DMS153 treated with DMSO at 0.1 percent for 48 hours (cell line): ENCODE measurements at regions not wholly inside any gene's neighbourhood (a gene's known extent, or its start where the extent isn't known, plus 50 kb on each side); places are given as distances from the start of the nearest gene placed in this dataset.

Experiments used
- DNase-seq: peaks from one replicate; lab custom pipeline; 2025; ENCODE audit not compliant: unreplicated experiment; lab: John Stamatoyannopoulos, UW

GRCh38 chr21:16343776-16344175 is 614.0 kb downstream of the USP25 start:
- DNase-seq = no peak

GRCh38 chr21:16345757-16346156 is 616.0 kb downstream of the USP25 start:
- no peak for DNase-seq

DNA sequence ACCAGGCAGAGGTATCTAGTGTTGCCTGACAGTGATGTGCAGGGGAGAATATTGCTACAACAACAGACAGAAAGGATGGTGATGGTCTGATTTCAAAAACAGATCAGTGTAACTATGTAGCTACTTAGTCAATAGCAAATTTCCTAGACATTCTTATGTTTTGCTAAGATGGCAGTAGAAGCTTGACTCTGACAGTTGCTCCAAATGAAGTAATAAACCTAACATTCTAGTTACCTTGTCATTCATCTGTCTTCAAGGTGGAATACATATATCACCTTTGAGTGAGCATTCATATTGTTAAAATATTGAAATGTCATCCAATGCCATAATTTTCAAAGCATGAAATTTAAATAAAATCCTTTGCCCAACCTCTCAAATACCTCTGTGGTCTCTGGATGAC is 617.4 kb downstream of the USP25 start:
- DNase-seq = no peak

DNA sequence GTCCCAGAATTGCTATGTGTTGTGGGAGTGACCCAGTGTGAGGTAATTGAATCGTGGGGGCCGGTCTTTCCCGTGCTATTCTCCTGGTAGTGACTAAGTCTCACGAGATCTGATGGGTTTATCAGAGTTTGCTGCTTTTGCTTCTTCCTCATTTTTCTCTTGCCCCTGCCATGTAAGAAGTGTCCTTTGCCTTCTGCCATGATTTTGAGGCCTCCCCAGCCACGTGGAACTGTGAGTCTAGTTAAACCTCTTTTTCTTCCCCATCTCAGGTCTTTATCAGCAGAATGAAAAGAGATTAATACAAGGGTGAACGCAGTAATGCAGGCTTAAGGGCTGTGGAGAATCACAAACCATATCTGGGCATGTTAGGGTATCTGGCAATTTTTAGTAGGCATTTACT is 624.0 kb downstream of the USP25 start:
- DNase-seq = no peak

DNA sequence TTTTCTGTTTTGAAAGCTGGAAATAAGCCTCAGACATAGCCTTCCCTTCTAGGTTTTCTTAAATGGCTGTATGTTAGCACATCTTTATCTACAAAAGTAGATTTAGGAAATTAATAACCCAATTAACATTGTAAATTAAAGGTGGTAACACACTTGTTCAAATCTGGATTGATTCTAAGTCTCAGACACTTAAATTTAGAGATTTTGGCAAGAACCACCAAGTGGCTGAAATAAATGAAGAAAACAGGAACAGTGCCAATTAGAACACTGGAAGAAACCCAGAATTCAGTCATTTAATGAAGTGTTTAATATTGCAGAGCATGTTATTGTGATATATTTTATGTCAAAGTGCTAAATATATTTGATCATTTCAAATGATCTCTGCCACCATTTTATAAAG is 628.2 kb downstream of the USP25 start:
- no peak for DNase-seq

GRCh38 chr21:16358784-16359183 is 629.0 kb downstream of the USP25 start:
- DNase-seq = no peak

DNA sequence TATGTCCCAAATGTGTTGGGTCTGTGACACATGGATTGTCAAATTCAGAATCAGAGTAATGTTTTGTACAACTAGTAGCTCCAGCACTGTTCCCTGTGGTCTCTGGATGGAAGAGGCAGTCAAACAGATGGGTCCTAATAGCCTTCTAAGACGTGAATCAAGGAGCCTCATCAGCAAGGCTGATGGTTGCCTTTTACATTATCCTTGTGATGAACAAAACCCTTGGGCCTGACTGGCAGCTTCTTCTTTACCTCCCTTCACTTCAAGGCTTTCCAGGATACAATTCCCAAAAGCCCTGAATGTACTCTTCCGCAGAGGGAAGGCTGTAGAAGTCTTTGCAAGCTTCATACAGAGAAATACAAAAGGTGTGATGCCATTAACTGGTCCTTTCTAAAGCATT is 633.3 kb downstream of the USP25 start:
- no peak for DNase-seq

DNA sequence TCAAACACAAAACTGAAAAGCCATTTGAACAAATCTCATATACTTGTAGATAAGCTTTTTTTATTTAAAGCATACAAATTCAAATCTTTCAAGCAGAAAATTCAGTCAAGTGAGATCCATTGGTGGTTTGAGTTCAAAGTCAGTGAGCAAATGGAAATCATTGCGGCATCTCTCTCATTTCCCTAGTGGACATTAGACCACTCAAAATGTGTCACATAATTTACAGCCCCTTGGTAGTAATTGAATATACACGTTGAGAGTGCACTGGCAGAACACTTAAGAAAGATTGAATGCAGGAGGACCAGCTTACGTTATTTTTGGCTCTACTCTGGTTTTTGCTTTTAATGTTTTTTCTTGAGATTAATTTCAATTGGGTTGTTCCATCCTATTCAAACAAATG is 633.7 kb downstream of the USP25 start:
- DNase-seq = no peak

GRCh38 chr21:16366207-16366606 is 636.4 kb downstream of the USP25 start:
- DNase-seq = no peak

- no peak for DNase-seq
These were observed 637.3 kb downstream of the USP25 start for GRCh38 chr21:16367079-16367478.

DNA sequence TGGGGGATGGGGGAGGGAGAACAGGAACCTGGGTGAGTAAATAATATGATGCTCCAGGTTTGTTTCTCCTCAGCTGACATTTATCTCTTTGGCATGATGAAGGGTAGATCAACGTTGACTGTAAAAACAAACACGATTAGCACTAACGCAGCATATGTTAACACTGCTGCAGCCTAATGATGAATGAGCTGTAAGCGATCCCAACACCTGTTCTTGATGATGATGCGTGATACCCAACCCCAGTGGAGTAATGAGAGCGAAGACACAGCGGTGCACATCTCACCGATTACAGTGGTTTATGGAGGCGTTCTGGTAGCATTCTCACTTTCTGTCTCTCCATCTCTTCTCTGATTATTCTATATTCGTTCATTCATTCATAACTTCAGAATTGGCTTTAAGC is 640.4 kb downstream of the USP25 start:
- DNase-seq = no peak

- no peak for DNase-seq
These were observed 642.8 kb downstream of the USP25 start for GRCh38 chr21:16372586-16372985.

- DNase-seq = no peak
These were observed 646.9 kb downstream of the USP25 start for GRCh38 chr21:16376673-16377072.

DNA sequence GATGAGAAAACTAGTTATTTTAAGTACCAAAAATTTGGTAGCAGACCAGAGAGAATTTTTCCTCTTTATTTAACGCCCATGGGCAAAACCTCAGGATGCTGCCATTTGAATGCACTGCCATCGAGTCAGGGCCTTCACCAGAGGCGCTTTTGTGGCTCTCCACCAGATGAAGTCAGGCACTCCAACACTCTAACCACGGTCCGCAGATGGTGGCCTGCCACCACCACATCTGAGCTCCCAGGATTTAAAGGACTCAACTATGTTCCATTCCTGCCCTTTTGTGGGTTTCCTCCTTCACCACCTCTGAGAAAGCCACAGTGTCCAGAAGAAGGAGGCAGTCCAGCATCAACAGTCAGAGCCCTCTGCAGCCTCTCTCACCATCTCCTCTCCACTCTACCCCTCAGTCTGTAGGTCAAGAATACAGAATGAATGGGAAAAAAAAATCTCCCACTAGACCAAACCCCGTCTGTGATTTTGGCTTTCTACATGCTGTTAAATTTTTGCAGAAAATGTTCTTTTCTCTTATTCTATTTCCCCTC is 647.4 kb downstream of the USP25 start:
- no peak for DNase-seq

DNA sequence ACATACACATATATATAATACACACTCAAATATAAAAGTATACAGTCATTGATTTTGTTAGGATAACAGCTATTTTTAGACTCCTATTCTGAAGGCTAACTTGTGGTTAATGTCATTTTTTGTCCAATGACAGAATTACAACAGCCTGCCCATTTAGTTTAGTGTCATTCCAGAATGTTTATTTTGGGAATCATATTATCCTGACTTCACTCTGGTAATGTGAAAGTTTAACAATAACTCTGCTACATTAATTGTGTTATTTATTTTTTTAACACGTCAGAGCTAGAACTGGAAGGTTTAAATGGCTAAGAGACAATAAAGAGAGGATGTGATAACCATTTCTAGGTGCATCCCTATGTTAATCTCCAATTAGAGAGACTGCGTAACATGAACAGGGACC is 648.1 kb downstream of the USP25 start:
- DNase-seq = no peak

GRCh38 chr21:16378525-16378924 is 648.7 kb downstream of the USP25 start:
- no peak for DNase-seq

DNA sequence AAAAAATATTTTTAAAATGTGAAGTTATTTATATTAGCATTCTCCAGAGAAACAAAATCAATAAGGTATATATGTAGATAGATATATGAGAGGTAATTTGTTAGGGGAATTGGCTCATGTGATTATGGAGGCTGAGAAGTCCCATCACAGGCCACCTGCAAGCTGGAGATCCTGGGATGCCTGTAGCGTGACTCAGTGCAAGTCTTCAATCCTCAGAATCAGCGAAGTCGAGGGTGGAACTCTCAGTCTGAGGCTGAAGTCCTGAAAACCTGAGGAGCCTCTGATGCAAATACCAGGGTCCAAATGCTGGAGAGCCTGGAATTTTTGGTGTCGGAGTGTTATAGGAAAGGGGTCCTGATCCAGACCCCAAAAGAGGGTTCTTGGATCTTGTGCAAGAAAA is 658.5 kb downstream of the USP25 start:
- no peak for DNase-seq

DNA sequence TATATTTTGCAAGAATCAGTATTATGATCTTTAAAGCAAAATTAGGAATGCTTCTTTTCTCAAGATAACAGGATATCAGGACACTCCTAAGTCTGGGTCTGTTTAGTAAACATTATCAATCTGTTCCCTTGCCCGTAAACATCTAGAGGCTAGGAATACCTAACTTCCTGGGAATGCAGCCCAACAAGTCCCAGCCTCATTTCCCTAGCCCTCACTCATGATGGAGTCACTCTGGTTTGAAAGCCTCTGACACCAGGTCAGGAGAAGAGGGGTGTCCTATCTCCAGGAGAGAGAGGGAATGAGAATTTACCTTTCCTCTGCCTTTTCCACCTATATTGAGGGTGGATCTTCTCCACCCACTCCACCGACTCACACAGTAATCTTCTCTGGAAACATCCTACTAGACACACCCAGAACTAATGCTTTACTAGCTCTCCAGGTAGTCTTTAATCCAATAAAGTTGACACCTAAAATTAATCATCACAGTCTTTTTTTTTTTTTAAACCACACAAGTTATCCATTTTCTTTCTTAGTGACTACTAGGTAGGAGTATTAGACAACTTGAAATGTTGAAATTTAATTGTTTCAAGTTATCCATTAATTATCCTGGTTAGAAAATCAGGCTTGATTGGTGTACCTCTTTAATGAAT is 659.3 kb downstream of the USP25 start:
- no peak for DNase-seq

- DNase-seq = no peak
These were observed 659.9 kb downstream of the USP25 start for GRCh38 chr21:16389643-16390042.

DNA sequence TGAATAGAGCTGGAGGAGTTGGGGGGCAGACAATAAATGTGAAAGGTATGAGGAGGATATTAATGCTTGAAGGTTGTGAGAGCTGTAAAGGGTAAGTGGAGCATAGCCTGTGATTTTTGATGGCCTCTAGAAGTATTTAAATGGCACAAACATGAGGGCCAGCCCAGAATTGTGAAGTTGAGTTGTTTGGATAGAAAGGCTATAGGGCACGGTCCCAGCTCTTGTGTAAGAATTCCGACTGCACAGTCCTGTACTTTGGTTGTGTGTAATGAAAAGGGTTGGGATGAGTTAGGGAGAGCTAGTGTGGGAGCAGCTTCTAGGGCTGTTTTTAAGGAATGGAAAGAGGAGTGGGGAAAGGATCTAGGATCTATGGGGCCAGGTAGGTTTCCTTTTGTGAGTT is 665.5 kb downstream of the USP25 start:
- no peak for DNase-seq

DNA sequence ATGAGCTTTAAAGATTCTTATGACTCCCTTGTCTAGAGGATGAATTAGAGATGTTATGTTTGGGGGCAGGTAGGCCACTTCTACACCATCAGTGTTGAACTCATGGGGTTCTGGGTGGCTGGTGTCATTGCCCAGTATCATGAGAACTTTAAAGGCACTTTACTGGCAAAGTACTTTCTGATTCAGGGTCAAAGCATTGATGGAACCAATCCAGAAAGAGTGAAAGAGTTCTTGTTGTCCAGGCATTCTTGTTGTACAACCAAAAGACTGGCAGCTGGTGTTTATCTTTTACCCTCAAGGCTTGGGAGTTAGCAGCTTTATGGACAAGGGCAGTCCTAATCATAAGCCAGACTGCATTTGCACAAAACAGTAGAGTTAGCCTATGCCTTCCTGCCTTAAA is 673.0 kb downstream of the USP25 start:
- no peak for DNase-seq

- no peak for DNase-seq
These were observed 675.0 kb downstream of the USP25 start for GRCh38 chr21:16404776-16405175.

DNA sequence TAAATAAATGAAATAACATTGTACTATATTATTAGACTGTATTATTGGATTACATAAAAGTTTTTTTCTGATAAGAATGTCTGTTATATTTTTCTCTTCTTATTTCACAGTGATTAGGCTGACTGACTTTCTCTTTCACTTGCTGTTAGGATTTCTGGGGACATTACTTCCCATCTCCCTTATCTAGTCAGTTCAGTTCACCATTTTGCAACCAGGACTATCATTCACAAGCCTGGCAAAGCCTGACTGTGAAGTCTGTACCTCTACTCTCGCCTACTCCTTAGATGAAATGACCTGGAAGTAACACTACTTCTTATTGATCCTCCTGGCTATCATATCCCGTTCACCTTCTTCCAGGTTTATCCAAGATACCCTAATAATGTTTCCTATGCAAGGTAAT is 676.6 kb downstream of the USP25 start:
- no peak for DNase-seq
